Hepatocyte (in vitro differentiated cells): ENCODE measurements at regions not wholly inside any gene's neighbourhood (a gene's known extent, or its start where the extent isn't known, plus 50 kb on each side); places are given as distances from the start of the nearest gene placed in this dataset.

Experiments used
- DNase-seq: peaks from one replicate; pipeline ENCODE4 v3.0.0-alpha.2; 2016; ENCODE audit warnings: low spot score
- H2AFZ ChIP-seq: fragments of 200-600 bp; sonication (generic); 2 replicates; pipeline ENCODE4 v1.6.0; 2016; ENCODE audit warnings: antibody characterized with exemption, mild to moderate bottlenecking
- H3K27ac ChIP-seq: fragments of 200-600 bp; sonication (generic); 2 replicates; pipeline ENCODE4 v1.5.1; 2016; ENCODE audit warnings: mild to moderate bottlenecking
- H3K27me3 ChIP-seq: fragments of 200-600 bp; sonication (generic); 2 replicates; pipeline ENCODE4 v1.6.1; 2016
- H3K36me3 ChIP-seq: fragments of 200-600 bp; sonication (generic); replicated peaks from 2 replicates; pipeline ENCODE4 v1.5.1; 2016; ENCODE audit warnings: low read depth; ENCODE audit not compliant: insufficient read depth
- H3K4me1 ChIP-seq: fragments of 200-600 bp; sonication (generic); 2 replicates; pipeline ENCODE4 v1.5.1; 2016; ENCODE audit warnings: mild to moderate bottlenecking, moderate library complexity; ENCODE audit not compliant: insufficient read depth
- H3K4me2 ChIP-seq: fragments of 200-600 bp; sonication (generic); 2 replicates; pipeline ENCODE4 v1.6.0; 2016
- H3K4me3 ChIP-seq: fragments of 200-600 bp; sonication (generic); 2 replicates; pipeline ENCODE4 v1.5.1; 2016; ENCODE audit warnings: mild to moderate bottlenecking
- H3K79me2 ChIP-seq: fragments of 200-600 bp; sonication (generic); 2 replicates; pipeline ENCODE4 v1.6.0; 2017; ENCODE audit warnings: mild to moderate bottlenecking
- H3K9me2 ChIP-seq: fragments of 200-600 bp; sonication (generic); replicated peaks from 2 replicates; pipeline ENCODE4 v1.6.0; 2017; ENCODE audit warnings: mild to moderate bottlenecking; ENCODE audit not compliant: insufficient read depth
- H3K9me3 ChIP-seq: fragments of 200-600 bp; sonication (generic); 2 replicates; pipeline ENCODE4 v1.5.1; 2016; ENCODE audit warnings: low read depth, mild to moderate bottlenecking
- H4K20me1 ChIP-seq: fragments of 200-600 bp; sonication (generic); 2 replicates; pipeline ENCODE4 v1.6.0; 2016; ENCODE audit warnings: mild to moderate bottlenecking; ENCODE audit not compliant: insufficient read depth, poor library complexity, severe bottlenecking
- EZH2 ChIP-seq: fragments of 200-600 bp; sonication (generic); IDR thresholded peaks from 2 replicates; pipeline ENCODE4 v1.6.1; 2016; ENCODE audit warnings: antibody characterized with exemption, mild to moderate bottlenecking, borderline replicate concordance
- EZH2phosphoT487 ChIP-seq: fragments of 200-600 bp; sonication (generic); IDR thresholded peaks from one replicate; pipeline ENCODE4 v1.6.1; 2018; ENCODE audit warnings: antibody characterized with exemption, mild to moderate bottlenecking, low read depth, moderate library complexity; ENCODE audit not compliant: unreplicated experiment, severe bottlenecking
- WGBS: methylation state at CpG from one replicate; pipeline ENCODE4 v1.1.6; 2016; ENCODE audit warnings: low lambda C conversion rate; ENCODE audit errors: missing lambda C conversion rate; 5-methylcytosine and 5-hydroxymethylcytosine counted together
- TF ChIP-seq, protein P1 (sequence below): fragments of 200-600 bp; sonication (generic); IDR thresholded peaks from 2 replicates; pipeline ENCODE4 v1.5.1; 2016; ENCODE audit warnings: antibody characterized with exemption, mild to moderate bottlenecking; ENCODE audit not compliant: poor library complexity

DNA sequence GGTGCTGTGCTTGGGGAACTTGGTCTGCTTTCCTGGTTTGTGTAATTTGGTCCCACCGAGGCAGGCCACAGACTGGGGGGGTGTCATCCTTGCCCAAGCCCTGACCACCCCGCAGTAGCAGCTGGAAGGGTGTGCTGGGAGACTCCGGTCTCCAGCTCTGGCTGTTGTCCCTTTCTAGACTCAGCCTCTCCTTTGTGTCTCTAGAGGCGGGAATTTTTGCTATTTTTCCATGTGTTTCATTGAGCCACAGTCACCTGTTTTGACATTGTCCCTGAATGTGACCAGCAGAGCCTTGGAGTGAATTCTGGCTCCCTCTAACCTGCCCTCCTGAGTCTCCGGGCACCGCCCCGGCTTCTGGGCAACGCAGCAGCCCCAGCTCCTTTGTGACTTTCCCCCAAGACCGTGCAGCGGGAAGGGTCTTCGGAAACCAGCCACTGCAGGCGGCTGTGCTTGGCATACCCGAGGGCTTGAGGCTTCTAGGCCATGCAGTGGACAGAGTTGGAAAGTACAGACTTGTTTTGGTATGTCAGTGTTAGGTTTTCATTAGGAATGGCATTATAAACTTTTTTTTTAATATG lies 98.6 kb downstream of the TNFAIP2 start:
- Histone ChIP-seq H3K36me3 (no peaks in the 10 kb centered on the region), H3K27ac (no peak overlapping the region), H3K9me2 (no peaks in the 10 kb centered on the region), H3K4me3 (no peak overlapping the region), H3K4me2 (no peak overlapping the region), H2AFZ (no peak overlapping the region), H4K20me1 (no peaks in the 10 kb centered on the region), H3K9me3 (peaks cover 2% of the 10 kb centered on the region), H3K27me3 (peaks cover 10% of the 10 kb centered on the region), H3K79me2 (no peaks in the 10 kb centered on the region), H3K4me1 (peaks cover 13% of the 10 kb centered on the region)
- no peak for DNase-seq
- WGBS: 95% methylated on average over 13 of the region's 13 CpGs
- TF ChIP-seq, protein P1, sequence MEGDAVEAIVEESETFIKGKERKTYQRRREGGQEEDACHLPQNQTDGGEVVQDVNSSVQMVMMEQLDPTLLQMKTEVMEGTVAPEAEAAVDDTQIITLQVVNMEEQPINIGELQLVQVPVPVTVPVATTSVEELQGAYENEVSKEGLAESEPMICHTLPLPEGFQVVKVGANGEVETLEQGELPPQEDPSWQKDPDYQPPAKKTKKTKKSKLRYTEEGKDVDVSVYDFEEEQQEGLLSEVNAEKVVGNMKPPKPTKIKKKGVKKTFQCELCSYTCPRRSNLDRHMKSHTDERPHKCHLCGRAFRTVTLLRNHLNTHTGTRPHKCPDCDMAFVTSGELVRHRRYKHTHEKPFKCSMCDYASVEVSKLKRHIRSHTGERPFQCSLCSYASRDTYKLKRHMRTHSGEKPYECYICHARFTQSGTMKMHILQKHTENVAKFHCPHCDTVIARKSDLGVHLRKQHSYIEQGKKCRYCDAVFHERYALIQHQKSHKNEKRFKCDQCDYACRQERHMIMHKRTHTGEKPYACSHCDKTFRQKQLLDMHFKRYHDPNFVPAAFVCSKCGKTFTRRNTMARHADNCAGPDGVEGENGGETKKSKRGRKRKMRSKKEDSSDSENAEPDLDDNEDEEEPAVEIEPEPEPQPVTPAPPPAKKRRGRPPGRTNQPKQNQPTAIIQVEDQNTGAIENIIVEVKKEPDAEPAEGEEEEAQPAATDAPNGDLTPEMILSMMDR: no peak
- TF ChIP-seq EZH2phosphoT487 (no peak), EZH2 (no peak)

DNA sequence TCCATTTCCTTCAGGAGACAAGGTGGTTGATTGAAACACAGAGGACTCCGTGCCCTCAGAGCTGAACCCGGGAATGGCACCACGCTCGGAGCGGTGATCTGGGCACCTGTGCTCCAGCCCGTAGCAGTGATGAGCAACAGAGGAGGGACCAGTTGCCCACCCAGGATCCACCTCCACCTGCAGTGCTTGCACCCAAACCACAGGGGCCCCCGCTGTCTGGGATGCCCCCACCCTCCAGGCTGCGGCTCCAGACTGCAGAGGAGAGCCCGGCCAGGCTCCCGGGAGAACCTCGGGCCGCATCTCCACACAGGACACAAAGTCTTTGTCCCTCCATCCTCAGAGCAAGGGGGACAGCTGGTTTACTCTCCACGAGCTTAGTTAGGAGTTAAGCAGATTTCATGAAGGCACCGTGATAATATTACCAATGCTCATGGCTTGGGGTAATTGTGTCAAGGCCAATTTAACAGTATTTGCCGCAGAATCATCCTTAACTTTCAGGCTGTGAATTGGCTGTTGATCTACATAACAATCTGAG lies 100.6 kb downstream of the TNFAIP2 start:
- WGBS: 95% methylated on average over 15 of the region's 15 CpGs
- H3K27me3 ChIP-seq: peaks cover 10% of the 10 kb centered on the region

DNA sequence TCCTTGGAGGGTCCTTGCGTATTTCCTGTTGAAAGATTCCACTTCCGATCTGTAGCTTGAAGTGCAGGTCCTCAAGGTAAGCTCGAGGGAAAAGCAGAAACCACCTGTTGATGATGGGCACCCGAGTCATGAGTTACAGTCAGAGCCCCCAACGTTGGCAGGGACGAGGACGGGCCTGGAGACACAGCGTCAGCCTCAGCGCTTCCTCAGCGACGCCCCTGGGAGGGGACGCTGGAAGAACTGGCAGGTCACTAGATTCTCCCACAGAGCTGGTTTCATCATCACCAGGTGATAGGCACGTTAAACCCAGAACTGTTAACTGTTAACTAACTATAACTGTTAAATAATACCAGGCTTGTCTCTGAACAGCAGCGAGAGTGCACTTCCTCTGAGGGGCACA lies 101.8 kb downstream of the TNFAIP2 start:
- Histone ChIP-seq H4K20me1 (no peaks in the 10 kb centered on the region), H3K4me3 (no peak overlapping the region), H3K79me2 (no peaks in the 10 kb centered on the region), H3K4me2 (peak overlapping the region; percentile 43), H3K9me2 (no peaks in the 10 kb centered on the region), H3K36me3 (no peaks in the 10 kb centered on the region), H3K27me3 (peaks cover 10% of the 10 kb centered on the region), H3K4me1 (peaks cover 13% of the 10 kb centered on the region), H3K9me3 (no peaks in the 10 kb centered on the region), H2AFZ (no peak overlapping the region), H3K27ac (peak overlapping the region; percentile 31)
- TF ChIP-seq EZH2phosphoT487 (no peak), EZH2 (no peak)
- TF ChIP-seq, protein P1: no peak
- 82% methylated on average over 14 of the region's 14 CpGs for WGBS
- DNase-seq: no peak

More for the DNA sequence above, 100.6 kb downstream of the TNFAIP2 start:
- no peaks in the 10 kb centered on the region for H3K9me3 ChIP-seq
- DNase-seq: no peak
- no peak overlapping the region for H3K27ac ChIP-seq
- no peaks in the 10 kb centered on the region for H3K79me2 ChIP-seq
- no peak overlapping the region for H3K4me3 ChIP-seq
- no peak overlapping the region for H3K4me2 ChIP-seq
- no peaks in the 10 kb centered on the region for H3K9me2 ChIP-seq
- peaks cover 13% of the 10 kb centered on the region for H3K4me1 ChIP-seq
- TF ChIP-seq EZH2phosphoT487 (no peak), EZH2 (no peak)
- TF ChIP-seq, protein P1: no peak
- H4K20me1 ChIP-seq: no peaks in the 10 kb centered on the region
- no peak overlapping the region for H2AFZ ChIP-seq
- H3K36me3 ChIP-seq: no peaks in the 10 kb centered on the region
